GM18519 (cell line): ENCODE measurements at regions not wholly inside any gene's neighbourhood (a gene's known extent, or its start where the extent isn't known, plus 50 kb on each side); places are given as distances from the start of the nearest gene placed in this dataset.

Source experiments
- ATAC-seq: cut with Tn5 transposase; IDR thresholded peaks from one replicate; pipeline ENCODE4 v1.9.1; 2021; ENCODE audit warnings: mild to moderate bottlenecking, moderate library complexity; ENCODE audit not compliant: unreplicated experiment, low FRiP score

GRCh38 chr3:72338942-72339669 is 509.1 kb downstream of the SHQ1 start:
- no peak for ATAC-seq

GRCh38 chr3:72338082-72338941 is 509.9 kb downstream of the SHQ1 start:
- ATAC-seq = no peak

GRCh38 chr3:72337480-72337855 is 510.8 kb downstream of the SHQ1 start:
- ATAC-seq = no peak

- ATAC-seq = no peak
Measured at GRCh38 chr3:72336821-72337479, 511.3 kb downstream of the SHQ1 start.

GRCh38 chr3:72336114-72336651 is 512.1 kb downstream of the SHQ1 start:
- ATAC-seq = no peak

GRCh38 chr3:72335458-72336095 is 512.7 kb downstream of the SHQ1 start:
- no peak for ATAC-seq

GRCh38 chr3:72334681-72335457 is 513.4 kb downstream of the SHQ1 start:
- no peak for ATAC-seq

- ATAC-seq = no peak
Measured at GRCh38 chr3:72332689-72333088, 515.6 kb downstream of the SHQ1 start.

- no peak for ATAC-seq
Measured at GRCh38 chr3:72332036-72332435, 516.2 kb downstream of the SHQ1 start.

- no peak for ATAC-seq
Measured at GRCh38 chr3:72331076-72331475, 517.2 kb downstream of the SHQ1 start.

- no peak for ATAC-seq
Measured at GRCh38 chr3:72329354-72329753, 518.9 kb downstream of the SHQ1 start.

- ATAC-seq = no peak
Measured at GRCh38 chr3:72328755-72329277, 519.4 kb downstream of the SHQ1 start.

GRCh38 chr3:72327008-72327407 is 521.2 kb downstream of the SHQ1 start:
- ATAC-seq = no peak

- ATAC-seq = no peak
Measured at GRCh38 chr3:72324253-72324811, 523.9 kb downstream of the SHQ1 start.

- ATAC-seq = no peak
Measured at GRCh38 chr3:72323773-72324172, 524.5 kb downstream of the SHQ1 start.

GRCh38 chr3:72322264-72322976 is 525.8 kb downstream of the SHQ1 start:
- ATAC-seq = no peak

- no peak for ATAC-seq
Measured at GRCh38 chr3:72320955-72321303, 527.3 kb downstream of the SHQ1 start.

- no peak for ATAC-seq
Measured at GRCh38 chr3:72320095-72320954, 527.9 kb downstream of the SHQ1 start.
